ENCODE measurements at regions not wholly inside any gene's neighbourhood (a gene's known extent, or its start where the extent isn't known, plus 50 kb on each side); places are given as distances from the start of the nearest gene placed in this dataset.

GRCh38 chr6:79394690-79395089 lies 142.5 kb downstream of the LCA5 start:
- H3K27me3 ChIP-seq (ENCODE audit: insufficient read depth, low read length), result no peaks in the 10 kb centered on the region
- no peak for DNase-seq (ENCODE audit: insufficient read length, low spot score, missing footprints)
- H3K9me3 ChIP-seq (ENCODE audit: low read depth, low read length), result no peaks in the 10 kb centered on the region
- H4K20me1 ChIP-seq (ENCODE audit: insufficient read depth, low read length), result no peaks in the 10 kb centered on the region
- no peaks in the 10 kb centered on the region for H3K79me2 ChIP-seq (ENCODE audit: insufficient read depth, low read length)
- H3K27ac ChIP-seq (ENCODE audit: low read depth, low read length), result no peak overlapping the region
- no peak overlapping the region for H2AFZ ChIP-seq (ENCODE audit: low read length)
- TF ChIP-seq, protein P1, sequence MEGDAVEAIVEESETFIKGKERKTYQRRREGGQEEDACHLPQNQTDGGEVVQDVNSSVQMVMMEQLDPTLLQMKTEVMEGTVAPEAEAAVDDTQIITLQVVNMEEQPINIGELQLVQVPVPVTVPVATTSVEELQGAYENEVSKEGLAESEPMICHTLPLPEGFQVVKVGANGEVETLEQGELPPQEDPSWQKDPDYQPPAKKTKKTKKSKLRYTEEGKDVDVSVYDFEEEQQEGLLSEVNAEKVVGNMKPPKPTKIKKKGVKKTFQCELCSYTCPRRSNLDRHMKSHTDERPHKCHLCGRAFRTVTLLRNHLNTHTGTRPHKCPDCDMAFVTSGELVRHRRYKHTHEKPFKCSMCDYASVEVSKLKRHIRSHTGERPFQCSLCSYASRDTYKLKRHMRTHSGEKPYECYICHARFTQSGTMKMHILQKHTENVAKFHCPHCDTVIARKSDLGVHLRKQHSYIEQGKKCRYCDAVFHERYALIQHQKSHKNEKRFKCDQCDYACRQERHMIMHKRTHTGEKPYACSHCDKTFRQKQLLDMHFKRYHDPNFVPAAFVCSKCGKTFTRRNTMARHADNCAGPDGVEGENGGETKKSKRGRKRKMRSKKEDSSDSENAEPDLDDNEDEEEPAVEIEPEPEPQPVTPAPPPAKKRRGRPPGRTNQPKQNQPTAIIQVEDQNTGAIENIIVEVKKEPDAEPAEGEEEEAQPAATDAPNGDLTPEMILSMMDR (IDR thresholded peaks at IDR 0.05; ENCODE audit: extremely low read depth, low read depth, low read length), result no peak
- H3K4me3 ChIP-seq (ENCODE audit: insufficient read depth, low read length), result no peak overlapping the region
- H3K4me2 ChIP-seq (ENCODE audit: insufficient read depth, low read length), result no peak overlapping the region
- H3K4me1 ChIP-seq (ENCODE audit: insufficient read depth, low read length), result no peaks in the 10 kb centered on the region
- H3K36me3 ChIP-seq (ENCODE audit: insufficient read depth, low read length), result no peaks in the 10 kb centered on the region

DNA sequence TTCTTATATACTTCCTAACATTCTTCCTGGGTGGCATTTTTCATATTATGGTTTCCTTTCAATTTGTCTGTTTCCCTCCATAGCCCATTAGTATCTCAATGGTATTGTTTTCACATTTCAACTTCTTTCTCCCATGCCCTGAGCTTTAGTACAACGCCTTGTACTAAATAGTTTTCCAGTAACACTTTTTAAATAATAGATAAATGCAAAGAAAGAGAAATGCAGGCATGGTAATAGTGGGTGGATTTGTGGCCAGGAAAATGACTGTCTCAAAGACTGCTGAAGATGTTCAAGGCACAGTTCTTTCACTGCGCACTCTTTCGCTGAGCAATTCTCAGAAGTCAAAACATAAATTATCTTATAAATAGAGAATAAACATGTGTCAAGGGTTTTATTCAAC lies 145.1 kb downstream of the LCA5 start:
- TF ChIP-seq, protein P1 (IDR thresholded peaks at IDR 0.05; ENCODE audit: extremely low read depth, low read depth, low read length), result no peak
- Histone ChIP-seq H4K20me1 (ENCODE audit: insufficient read depth, low read length) (no peaks in the 10 kb centered on the region), H3K9me3 (ENCODE audit: low read depth, low read length) (no peaks in the 10 kb centered on the region), H3K36me3 (ENCODE audit: insufficient read depth, low read length) (no peaks in the 10 kb centered on the region), H3K4me2 (ENCODE audit: insufficient read depth, low read length) (no peak overlapping the region), H3K79me2 (ENCODE audit: insufficient read depth, low read length) (no peaks in the 10 kb centered on the region), H3K4me3 (ENCODE audit: insufficient read depth, low read length) (no peak overlapping the region), H3K27ac (ENCODE audit: low read depth, low read length) (no peak overlapping the region), H3K4me1 (ENCODE audit: insufficient read depth, low read length) (no peaks in the 10 kb centered on the region), H2AFZ (ENCODE audit: low read length) (no peak overlapping the region), H3K27me3 (ENCODE audit: insufficient read depth, low read length) (no peaks in the 10 kb centered on the region)
- no peak for DNase-seq (ENCODE audit: insufficient read length, low spot score, missing footprints)

DNA sequence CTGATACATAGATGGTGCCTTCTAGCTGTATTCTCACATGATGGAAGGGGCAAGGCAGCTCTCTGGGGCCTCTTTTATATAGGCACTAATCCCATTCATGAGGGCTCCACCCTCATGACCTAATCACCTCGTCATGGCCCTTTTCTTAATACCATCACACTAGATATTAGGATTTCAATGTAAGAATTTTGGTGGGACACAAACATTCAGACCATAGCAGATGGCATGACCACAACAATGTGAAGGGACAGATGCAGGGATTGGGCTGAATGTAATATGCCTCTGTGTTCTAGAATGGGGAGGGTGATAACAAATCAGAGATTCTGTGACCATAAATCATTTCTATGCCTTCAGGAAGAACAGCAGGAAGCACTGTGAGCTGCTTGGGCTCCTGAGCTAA lies 145.8 kb downstream of the LCA5 start:
- no peaks in the 10 kb centered on the region for H4K20me1 ChIP-seq (ENCODE audit: insufficient read depth, low read length)
- no peaks in the 10 kb centered on the region for H3K9me3 ChIP-seq (ENCODE audit: low read depth, low read length)
- H3K27me3 ChIP-seq (ENCODE audit: insufficient read depth, low read length), result no peaks in the 10 kb centered on the region
- no peak overlapping the region for H3K4me3 ChIP-seq (ENCODE audit: insufficient read depth, low read length)
- no peak for DNase-seq (ENCODE audit: insufficient read length, low spot score, missing footprints)
- no peaks in the 10 kb centered on the region for H3K4me1 ChIP-seq (ENCODE audit: insufficient read depth, low read length)
- H3K4me2 ChIP-seq (ENCODE audit: insufficient read depth, low read length), result no peak overlapping the region
- no peaks in the 10 kb centered on the region for H3K79me2 ChIP-seq (ENCODE audit: insufficient read depth, low read length)
- H3K27ac ChIP-seq (ENCODE audit: low read depth, low read length), result no peak overlapping the region
- TF ChIP-seq, protein P1 (IDR thresholded peaks at IDR 0.05; ENCODE audit: extremely low read depth, low read depth, low read length), result no peak
- no peak overlapping the region for H2AFZ ChIP-seq (ENCODE audit: low read length)
- no peaks in the 10 kb centered on the region for H3K36me3 ChIP-seq (ENCODE audit: insufficient read depth, low read length)

GRCh38 chr6:79385893-79386292 lies 151.3 kb downstream of the LCA5 start:
- Histone ChIP-seq H3K27me3 (ENCODE audit: insufficient read depth, low read length) (no peaks in the 10 kb centered on the region), H4K20me1 (ENCODE audit: insufficient read depth, low read length) (no peaks in the 10 kb centered on the region), H3K4me1 (ENCODE audit: insufficient read depth, low read length) (peaks cover 2% of the 10 kb centered on the region), H3K27ac (ENCODE audit: low read depth, low read length) (no peak overlapping the region), H3K4me2 (ENCODE audit: insufficient read depth, low read length) (no peak overlapping the region), H2AFZ (ENCODE audit: low read length) (peak overlapping the region; percentile 56), H3K36me3 (ENCODE audit: insufficient read depth, low read length) (no peaks in the 10 kb centered on the region), H3K9me3 (ENCODE audit: low read depth, low read length) (no peaks in the 10 kb centered on the region), H3K79me2 (ENCODE audit: insufficient read depth, low read length) (no peaks in the 10 kb centered on the region), H3K4me3 (ENCODE audit: insufficient read depth, low read length) (no peak overlapping the region)
- no peak for DNase-seq (ENCODE audit: insufficient read length, low spot score, missing footprints)
- TF ChIP-seq, protein P1 (IDR thresholded peaks at IDR 0.05; ENCODE audit: extremely low read depth, low read depth, low read length), result no peak

Measured in osteoblast (primary cell).